HEK293 (cell line): ENCODE measurements at regions not wholly inside any gene's neighbourhood (a gene's known extent, or its start where the extent isn't known, plus 50 kb on each side); places are given as distances from the start of the nearest gene placed in this dataset.

Experiments
- CTCF ChIA-PET: fragments of 350-600 bp; formaldehyde crosslinking; extraction: SDS; loops from one replicate; lab custom pipeline; 2021; ENCODE audit warnings: antibody characterized with exemption; lab: Yijun Ruan, JAX
- POLR2A ChIA-PET: fragments of 300-600 bp; formaldehyde crosslinking; extraction: SDS; loops from one replicate; lab custom pipeline; 2020; ENCODE audit warnings: antibody characterized with exemption, inconsistent platforms; lab: Yijun Ruan, JAX
- H3K27ac ChIP-seq: fragments of 200-500 bp; sonication (Bioruptor generic); 2 replicates; pipeline ENCODE4 v1.5.1; 2014; ENCODE audit warnings: low read depth, low read length, control low read depth, inconsistent platforms; ENCODE audit errors: extremely low read depth
- H3K36me3 ChIP-seq, 2 experiments: fragments of 200-500 bp in 1 of 2; sonication (Bioruptor generic) in 1 of 2; 1 replicate in 1 of 2; 2 replicates in 1 of 2; pipeline ENCODE4 v1.5.1; 2014 to 2017; ENCODE audit warnings: inconsistent platforms in 2 of 2, low read length in 2 of 2; ENCODE audit not compliant: control insufficient read depth in 2 of 2, insufficient read depth in 1 of 2
- H3K4me1 ChIP-seq: fragments of 200-500 bp; sonication (Bioruptor generic); 2 replicates; pipeline ENCODE4 v1.5.1; 2014; ENCODE audit warnings: mild to moderate bottlenecking, low read length, inconsistent platforms; ENCODE audit not compliant: control insufficient read depth, insufficient read depth
- H3K4me3 ChIP-seq: 2 replicates; pipeline ENCODE4 v1.5.1; 2011; ENCODE audit warnings: low read depth, mild to moderate bottlenecking, control low read depth, low read length, moderate library complexity
- H3K9me3 ChIP-seq: fragments of 200-500 bp; sonication (Bioruptor generic); 2 replicates; pipeline ENCODE4 v1.5.1; 2014; ENCODE audit warnings: low read depth, low read length, inconsistent platforms; ENCODE audit not compliant: control insufficient read depth, insufficient read depth
- BCL11A ChIP-seq: fragments of 450-650 bp; formaldehyde crosslinking; IDR thresholded peaks from 2 replicates; pipeline ENCODE4 v1.5.1; 2016; ENCODE audit warnings: low read depth, missing biosample characterization, missing genetic modification characterization
- HOXD13 ChIP-seq: sonication (generic); formaldehyde crosslinking; IDR thresholded peaks from 2 replicates; pipeline ENCODE4 v1.8.0; 2022; ENCODE audit warnings: missing genetic modification reagents, borderline replicate concordance
- MZF1 ChIP-seq: fragments of 450-650 bp; formaldehyde crosslinking; IDR thresholded peaks from 2 replicates; pipeline ENCODE4 v1.5.1; 2017; ENCODE audit warnings: missing biosample characterization, missing genetic modification characterization, borderline replicate concordance
- TSHZ1 ChIP-seq: fragments of 450-650 bp; formaldehyde crosslinking; IDR thresholded peaks from 2 replicates; pipeline ENCODE4 v1.5.1; 2016; ENCODE audit warnings: missing biosample characterization, missing genetic modification characterization, borderline replicate concordance
- ZBTB49 ChIP-seq: fragments of 450-650 bp; formaldehyde crosslinking; IDR thresholded peaks from 2 replicates; pipeline ENCODE4 v1.5.1; 2016; ENCODE audit warnings: missing biosample characterization, missing genetic modification characterization, low read depth
- ZFP3 ChIP-seq: fragments of 450-650 bp; formaldehyde crosslinking; IDR thresholded peaks from 2 replicates; pipeline ENCODE4 v1.5.1; 2016; ENCODE audit warnings: low read depth, missing biosample characterization, missing genetic modification characterization
- ZNF174 ChIP-seq: fragments of 450-650 bp; formaldehyde crosslinking; IDR thresholded peaks from 2 replicates; pipeline ENCODE4 v1.5.0; 2017; ENCODE audit warnings: missing biosample characterization, mild to moderate bottlenecking, missing genetic modification characterization
- ZNF214 ChIP-seq: fragments of 450-650 bp; formaldehyde crosslinking; IDR thresholded peaks from 2 replicates; pipeline ENCODE4 v1.5.1; 2017; ENCODE audit warnings: missing biosample characterization, mild to moderate bottlenecking, missing genetic modification characterization, borderline replicate concordance
- ZNF37A ChIP-seq: fragments of 450-650 bp; IDR thresholded peaks from 2 replicates; pipeline ENCODE4 v1.5.1; 2018; ENCODE audit warnings: missing biosample characterization, missing genetic modification characterization
- ZNF404 ChIP-seq: fragments of 450-650 bp; formaldehyde crosslinking; IDR thresholded peaks from 2 replicates; pipeline ENCODE4 v1.5.1; 2017; ENCODE audit warnings: missing biosample characterization, missing genetic modification characterization
- ZNF48 ChIP-seq: fragments of 450-650 bp; formaldehyde crosslinking; IDR thresholded peaks from 2 replicates; pipeline ENCODE4 v1.5.1; 2016; ENCODE audit warnings: missing biosample characterization, missing genetic modification characterization
- ZNF488 ChIP-seq: fragments of 450-650 bp; formaldehyde crosslinking; IDR thresholded peaks from 2 replicates; pipeline ENCODE4 v1.5.1; 2016; ENCODE audit warnings: missing biosample characterization, missing genetic modification characterization
- ZNF513 ChIP-seq: fragments of 450-650 bp; IDR thresholded peaks from 2 replicates; pipeline ENCODE4 v1.5.1; 2018; ENCODE audit warnings: missing biosample characterization, missing genetic modification characterization
- ZNF514 ChIP-seq: fragments of 450-650 bp; formaldehyde crosslinking; IDR thresholded peaks from 2 replicates; pipeline ENCODE4 v1.5.1; 2016; ENCODE audit warnings: missing biosample characterization, missing genetic modification characterization
- ZNF544 ChIP-seq: fragments of 450-650 bp; formaldehyde crosslinking; IDR thresholded peaks from 2 replicates; pipeline ENCODE4 v1.5.0; 2017; ENCODE audit warnings: missing biosample characterization, missing genetic modification characterization
- ZNF621 ChIP-seq: fragments of 450-650 bp; formaldehyde crosslinking; IDR thresholded peaks from 2 replicates; pipeline ENCODE4 v1.5.1; 2017; ENCODE audit warnings: missing biosample characterization, missing genetic modification characterization
- ZNF623 ChIP-seq: fragments of 450-650 bp; formaldehyde crosslinking; IDR thresholded peaks from 2 replicates; pipeline ENCODE4 v1.5.1; 2016; ENCODE audit warnings: missing biosample characterization, missing genetic modification characterization
- ZNF626 ChIP-seq: fragments of 450-650 bp; sonication (Bioruptor Pico); formaldehyde crosslinking; IDR thresholded peaks from 2 replicates; pipeline ENCODE4 v1.5.1; 2018; ENCODE audit warnings: missing biosample characterization, missing genetic modification characterization, inconsistent platforms
- ZNF629 ChIP-seq: fragments of 450-650 bp; formaldehyde crosslinking; IDR thresholded peaks from 2 replicates; pipeline ENCODE4 v1.5.1; 2017; ENCODE audit warnings: missing biosample characterization, missing genetic modification characterization
- ZNF639 ChIP-seq: fragments of 450-650 bp; formaldehyde crosslinking; IDR thresholded peaks from 2 replicates; pipeline ENCODE4 v1.5.1; 2016; ENCODE audit warnings: missing biosample characterization, missing genetic modification characterization
- ZNF664 ChIP-seq: fragments of 450-650 bp; formaldehyde crosslinking; IDR thresholded peaks from 2 replicates; pipeline ENCODE4 v1.5.1; 2016; ENCODE audit warnings: missing biosample characterization, missing genetic modification characterization
- ZNF707 ChIP-seq: fragments of 450-650 bp; formaldehyde crosslinking; IDR thresholded peaks from 2 replicates; pipeline ENCODE4 v1.5.1; 2016; ENCODE audit warnings: missing biosample characterization, missing genetic modification characterization
- ZNF76 ChIP-seq: fragments of 450-650 bp; formaldehyde crosslinking; IDR thresholded peaks from 2 replicates; pipeline ENCODE4; 2016; ENCODE audit warnings: low read depth, missing biosample characterization, missing genetic modification characterization, borderline replicate concordance

- CTCF ChIA-PET, result interaction anchor here (0.6 to 1.6 kb wide), 5 partner anchors 7 to 233 kb away, joined by 3 to 7 read pairs (median 3); no protein-coding TSS in a partner anchor
- H3K27ac ChIP-seq, result no peak overlapping the region
- POLR2A ChIA-PET, result no interaction called here
- TF ChIP-seq ZFP3 (tag by site-specific recombination) (no peak), ZNF48 (tag by site-specific recombination) (no peak), TSHZ1 (tag by site-specific recombination) (no peak), ZNF514 (tag by site-specific recombination) (no peak), ZNF621 (tag by site-specific recombination) (no peak), ZNF174 (tag by site-specific recombination) (no peak), ZNF626 (no peak), HOXD13 (CRISPR knock-in tag) (no peak), ZNF707 (tag by site-specific recombination) (no peak), ZNF664 (tag by site-specific recombination) (no peak), ZNF214 (no peak), ZNF513 (no peak)
- TF ChIP-seq, all 188 proteins: peak for 0
- Histone ChIP-seq H3K36me3 (no peaks in the 10 kb centered on the region), H3K4me3 (no peak overlapping the region), H3K4me1 (no peaks in the 10 kb centered on the region), H3K9me3 (no peaks in the 10 kb centered on the region)
Measured at GRCh38 chr11:69926376-69927050, 107.3 kb upstream of the FGF3 start.

GRCh38 chr11:69928121-69928520 is 108.9 kb upstream of the FGF3 start:
- H3K4me1 ChIP-seq, result no peaks in the 10 kb centered on the region; the same call in 1 of the 2 replicates
- H3K4me3 ChIP-seq, result no peak overlapping the region
- ChIA-PET CTCF (interaction anchor here (0.9 to 2.1 kb wide), 3 partner anchors 9 to 264 kb away, joined by 6 to 15 read pairs (median 8); no protein-coding TSS in a partner anchor), POLR2A (no interaction called here)
- H3K36me3 ChIP-seq, result no peaks in the 10 kb centered on the region
- no peaks in the 10 kb centered on the region for H3K9me3 ChIP-seq
- no peak overlapping the region for H3K27ac ChIP-seq
- TF ChIP-seq MZF1 (tag by site-specific recombination), result no peak
- no peak for TF ChIP-seq ZNF629
- TF ChIP-seq ZNF639, result no peak
- no peak for TF ChIP-seq ZNF404
- no peak for TF ChIP-seq ZNF544 (tag by site-specific recombination)
- TF ChIP-seq ZNF514 (tag by site-specific recombination), result no peak
- no peak for TF ChIP-seq ZNF37A (tag by site-specific recombination)
- TF ChIP-seq ZNF488 (tag by site-specific recombination), result no peak
- TF ChIP-seq ZNF623 (tag by site-specific recombination), result no peak
- TF ChIP-seq BCL11A, result no peak
- no peak for TF ChIP-seq ZNF76 (tag by site-specific recombination)
- TF ChIP-seq ZBTB49 (tag by site-specific recombination), result no peak
